NCI-H2196 treated with DMSO at 0.1 percent for 48 hours (cell line): ENCODE measurements at regions not wholly inside any gene's neighbourhood (a gene's known extent, or its start where the extent isn't known, plus 50 kb on each side); places are given as distances from the start of the nearest gene placed in this dataset.

Source experiments
- DNase-seq: peaks from one replicate; lab custom pipeline; 2025; ENCODE audit not compliant: unreplicated experiment; lab: John Stamatoyannopoulos, UW

GRCh38 chr17:74005790-74006189, 197.7 kb upstream of the RPL38 start:
- DNase-seq = no peak

GRCh38 chr17:74006371-74006770, 197.1 kb upstream of the RPL38 start:
- no peak for DNase-seq

GRCh38 chr17:74008196-74008595, 195.3 kb upstream of the RPL38 start:
- DNase-seq = peak; percentile 39

- DNase-seq = no peak
Measured at GRCh38 chr17:74009056-74009625, 194.3 kb upstream of the RPL38 start.

- DNase-seq = no peak
Measured at GRCh38 chr17:74010903-74011302, 192.6 kb upstream of the RPL38 start.

GRCh38 chr17:74011966-74012365, 191.5 kb upstream of the RPL38 start:
- DNase-seq = peak; percentile 45

GRCh38 chr17:74012465-74012864, 191.0 kb upstream of the RPL38 start:
- DNase-seq = no peak

GRCh38 chr17:74015316-74015715, 188.2 kb upstream of the RPL38 start:
- no peak for DNase-seq

- no peak for DNase-seq
Measured at GRCh38 chr17:74015990-74016389, 187.5 kb upstream of the RPL38 start.

GRCh38 chr17:74016461-74016860, 187.0 kb upstream of the RPL38 start:
- DNase-seq = no peak

GRCh38 chr17:74017466-74017865, 186.0 kb upstream of the RPL38 start:
- no peak for DNase-seq

GRCh38 chr17:74018115-74018514, 185.4 kb upstream of the RPL38 start:
- DNase-seq = no peak

GRCh38 chr17:74019271-74019670, 184.2 kb upstream of the RPL38 start:
- no peak for DNase-seq

GRCh38 chr17:74019860-74020259, 183.6 kb upstream of the RPL38 start:
- no peak for DNase-seq

- no peak for DNase-seq
Measured at GRCh38 chr17:74020522-74020921, 183.0 kb upstream of the RPL38 start.

GRCh38 chr17:74024871-74025531, 178.5 kb upstream of the RPL38 start:
- DNase-seq = no peak

GRCh38 chr17:74027444-74027843, 176.0 kb upstream of the RPL38 start:
- no peak for DNase-seq

- no peak for DNase-seq
Measured at GRCh38 chr17:74028354-74029116, 174.9 kb upstream of the RPL38 start.

GRCh38 chr17:74031316-74032090, 172.0 kb upstream of the RPL38 start:
- no peak for DNase-seq

GRCh38 chr17:74032222-74032621, 171.3 kb upstream of the RPL38 start:
- no peak for DNase-seq

GRCh38 chr17:74037320-74037719, 166.2 kb upstream of the RPL38 start:
- DNase-seq = no peak

GRCh38 chr17:74040291-74040690, 163.2 kb upstream of the RPL38 start:
- DNase-seq = no peak
